ENCODE measurements at regions not wholly inside any gene's neighbourhood (a gene's known extent, or its start where the extent isn't known, plus 50 kb on each side); places are given as distances from the start of the nearest gene placed in this dataset.

- no peak for TF ChIP-seq CTCF (IDR thresholded peaks at IDR 0.05; ENCODE audit: insufficient read depth, low read length)
- no peak for TF ChIP-seq GABPA (IDR thresholded peaks at IDR 0.05; ENCODE audit: low read depth)
These were observed 276.6 kb downstream of the SETD4 start for GRCh38 chr21:35783721-35784120.

Measured in HL-60 (cell line).